ENCODE measurements at regions not wholly inside any gene's neighbourhood (a gene's known extent, or its start where the extent isn't known, plus 50 kb on each side); places are given as distances from the start of the nearest gene placed in this dataset.

- no peak for ATAC-seq
- TF ChIP-seq GLIS3 (CRISPR knock-in tag; IDR thresholded peaks at IDR 0.05), result no peak
- no peak for TF ChIP-seq ZNF8 (CRISPR knock-in tag; IDR thresholded peaks at IDR 0.05)
- no peak for TF ChIP-seq BACH2 (CRISPR knock-in tag; IDR thresholded peaks at IDR 0.05; ENCODE audit: borderline replicate concordance)
- TF ChIP-seq TCF4 (CRISPR knock-in tag; IDR thresholded peaks at IDR 0.05; ENCODE audit: borderline replicate concordance), result no peak
- no peak for TF ChIP-seq TSHZ2 (CRISPR knock-in tag; IDR thresholded peaks at IDR 0.05)
- TF ChIP-seq ZNF70 (CRISPR knock-in tag; IDR thresholded peaks at IDR 0.05), result no peak
- no peak for TF ChIP-seq OSR1 (CRISPR knock-in tag; IDR thresholded peaks at IDR 0.05)
- TF ChIP-seq ISL1 (CRISPR knock-in tag; IDR thresholded peaks at IDR 0.05), result no peak
- TF ChIP-seq ESRRG (CRISPR knock-in tag; IDR thresholded peaks at IDR 0.05), result no peak
- TF ChIP-seq TOX (CRISPR knock-in tag; IDR thresholded peaks at IDR 0.05; ENCODE audit: borderline replicate concordance), result no peak
- TF ChIP-seq ZFP3 (CRISPR knock-in tag; IDR thresholded peaks at IDR 0.05), result no peak
- TF ChIP-seq CSDC2 (CRISPR knock-in tag; IDR thresholded peaks at IDR 0.05), result no peak
- no peak for TF ChIP-seq PPARA (CRISPR knock-in tag; IDR thresholded peaks at IDR 0.05; ENCODE audit: borderline replicate concordance)
- no peak for TF ChIP-seq SNAI2 (CRISPR knock-in tag; IDR thresholded peaks at IDR 0.05)
- no peak for TF ChIP-seq POU6F1 (CRISPR knock-in tag; IDR thresholded peaks at IDR 0.05; ENCODE audit: borderline replicate concordance, low read depth)
- TF ChIP-seq ZC3H10 (CRISPR knock-in tag; IDR thresholded peaks at IDR 0.05), result no peak
- TF ChIP-seq ZNF565 (CRISPR knock-in tag; conservative IDR thresholded peaks at IDR 0.05; ENCODE audit: low read depth), result no peak
Observed at GRCh38 chr17:53633856-53634255, 188.9 kb upstream of the KIF2B start.

GRCh38 chr17:53631486-53631885 is 191.2 kb upstream of the KIF2B start:
- TF ChIP-seq ZC3H10 (CRISPR knock-in tag; IDR thresholded peaks at IDR 0.05), result no peak
- no peak for TF ChIP-seq ZNF8 (CRISPR knock-in tag; IDR thresholded peaks at IDR 0.05)
- TF ChIP-seq CREB5 (CRISPR knock-in tag; IDR thresholded peaks at IDR 0.05; ENCODE audit: low read depth), result no peak
- TF ChIP-seq RARB (CRISPR knock-in tag; IDR thresholded peaks at IDR 0.05), result no peak
- no peak for TF ChIP-seq ZFP30 (CRISPR knock-in tag; IDR thresholded peaks at IDR 0.05)
- TF ChIP-seq SNAI2 (CRISPR knock-in tag; IDR thresholded peaks at IDR 0.05), result no peak
- no peak for TF ChIP-seq ISL1 (CRISPR knock-in tag; IDR thresholded peaks at IDR 0.05)
- TF ChIP-seq TCF4 (CRISPR knock-in tag; IDR thresholded peaks at IDR 0.05; ENCODE audit: borderline replicate concordance), result no peak
- TF ChIP-seq CSRNP3 (CRISPR knock-in tag; IDR thresholded peaks at IDR 0.05), result no peak
- TF ChIP-seq TOX (CRISPR knock-in tag; IDR thresholded peaks at IDR 0.05; ENCODE audit: borderline replicate concordance), result no peak
- no peak for TF ChIP-seq POU6F1 (CRISPR knock-in tag; IDR thresholded peaks at IDR 0.05; ENCODE audit: borderline replicate concordance, low read depth)
- TF ChIP-seq GLIS3 (CRISPR knock-in tag; IDR thresholded peaks at IDR 0.05), result no peak
- TF ChIP-seq CSDC2 (CRISPR knock-in tag; IDR thresholded peaks at IDR 0.05), result no peak
- no peak for TF ChIP-seq ESRRG (CRISPR knock-in tag; IDR thresholded peaks at IDR 0.05)
- TF ChIP-seq OSR1 (CRISPR knock-in tag; IDR thresholded peaks at IDR 0.05), result no peak
- TF ChIP-seq TSHZ2 (CRISPR knock-in tag; IDR thresholded peaks at IDR 0.05), result no peak
- no peak for TF ChIP-seq BACH2 (CRISPR knock-in tag; IDR thresholded peaks at IDR 0.05; ENCODE audit: borderline replicate concordance)
- no peak for ATAC-seq

Measured in SK-N-SH treated with all-trans-retinoic acid at 6 μM for 48 hours (cell line).